GM12878 (cell line): ENCODE measurements at regions not wholly inside any gene's neighbourhood (a gene's known extent, or its start where the extent isn't known, plus 50 kb on each side); places are given as distances from the start of the nearest gene placed in this dataset.

Experiments used
- CREB1 ChIP-seq: IDR thresholded peaks from 2 replicates; pipeline ENCODE4 v1.6.1; 2012; ENCODE audit warnings: low read depth, mild to moderate bottlenecking, inconsistent platforms
- CTCF ChIP-seq, 3 experiments: IDR thresholded peaks in 2 of 3; conservative IDR thresholded peaks in 1 of 3; 2 replicates each; pipeline ENCODE4 v1.5.1; 2011; ENCODE audit warnings: low read depth in 3 of 3, low read length in 3 of 3, mild to moderate bottlenecking in 3 of 3, control low read depth in 2 of 3, moderate library complexity in 2 of 3, inconsistent platforms in 1 of 3, mixed read lengths in 1 of 3; ENCODE audit not compliant: control insufficient read depth in 2 of 3, insufficient read depth in 1 of 3; ENCODE audit errors: extremely low read depth in 1 of 3
- GABPA ChIP-seq: IDR thresholded peaks from 2 replicates; pipeline ENCODE4 v1.6.1; 2014; ENCODE audit warnings: antibody characterized with exemption, low read depth, mild to moderate bottlenecking, inconsistent platforms
- IRF3 ChIP-seq: fragments of 450-650 bp; IDR thresholded peaks from 2 replicates; pipeline ENCODE4 v1.6.1; 2014; ENCODE audit warnings: mild to moderate bottlenecking
- MLLT1 ChIP-seq: fragments of 450-650 bp; IDR thresholded peaks from 2 replicates; pipeline ENCODE4 v1.6.1; 2016; ENCODE audit warnings: mild to moderate bottlenecking
- PML ChIP-seq: IDR thresholded peaks from 2 replicates; pipeline ENCODE4 v1.6.1; 2012; ENCODE audit warnings: low read length, inconsistent platforms
- POLR2A ChIP-seq: IDR thresholded peaks from 2 replicates; pipeline ENCODE4 v1.6.1; 2011; ENCODE audit warnings: low read depth, mild to moderate bottlenecking, low read length
- POLR2AphosphoS5 ChIP-seq: IDR thresholded peaks from 2 replicates; pipeline ENCODE4 v1.6.1; 2011; ENCODE audit warnings: mild to moderate bottlenecking, low read length, inconsistent platforms
- REST ChIP-seq: IDR thresholded peaks from 2 replicates; pipeline ENCODE4 v1.6.1; 2012; ENCODE audit warnings: mild to moderate bottlenecking, low read depth, low read length
- ZNF274 ChIP-seq: IDR thresholded peaks from one replicate; pipeline ENCODE4 v1.8.0; 2011; ENCODE audit not compliant: insufficient read length, insufficient read depth

- TF ChIP-seq CTCF (IDR thresholded peaks at IDR 0.05 in 2 of 3, conservative IDR thresholded peaks at IDR 0.05 in 1 of 3; ENCODE audit: control insufficient read depth in 2 of 3, extremely low read depth in 1 of 3, insufficient read depth in 1 of 3, low read depth in 3 of 3, low read length in 3 of 3) (no peak), POLR2AphosphoS5 (no peak), MLLT1 (no peak), GABPA (no peak), IRF3 (no peak), POLR2A (no peak), REST (no peak), CREB1 (no peak), ZNF274 (no peak), PML (no peak)
Measured at GRCh38 chrX:13940671-13941070, 89.0 kb downstream of the GEMIN8 start.
